ENCODE measurements at regions not wholly inside any gene's neighbourhood (a gene's known extent, or its start where the extent isn't known, plus 50 kb on each side); places are given as distances from the start of the nearest gene placed in this dataset.

DNA sequence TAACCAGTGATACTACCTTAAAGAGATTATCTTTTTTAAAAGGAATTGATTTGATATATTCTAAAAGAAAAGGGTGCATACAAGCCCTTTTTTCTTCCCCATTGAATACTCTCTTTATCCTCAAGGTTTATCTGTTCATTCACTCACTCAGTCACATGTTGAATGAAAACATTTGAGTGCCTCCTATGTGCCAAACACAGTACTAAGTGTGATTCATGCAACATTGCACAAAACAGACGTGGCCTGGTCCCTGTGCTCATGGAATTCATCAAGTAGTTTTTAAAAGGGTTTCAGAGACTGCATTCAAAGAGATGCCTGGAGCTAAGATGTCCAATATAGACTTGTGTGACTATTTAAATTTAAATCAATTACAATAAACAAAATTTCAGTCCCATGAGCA is 462.2 kb upstream of the MDFIC2 start:
- TF ChIP-seq, protein P1, sequence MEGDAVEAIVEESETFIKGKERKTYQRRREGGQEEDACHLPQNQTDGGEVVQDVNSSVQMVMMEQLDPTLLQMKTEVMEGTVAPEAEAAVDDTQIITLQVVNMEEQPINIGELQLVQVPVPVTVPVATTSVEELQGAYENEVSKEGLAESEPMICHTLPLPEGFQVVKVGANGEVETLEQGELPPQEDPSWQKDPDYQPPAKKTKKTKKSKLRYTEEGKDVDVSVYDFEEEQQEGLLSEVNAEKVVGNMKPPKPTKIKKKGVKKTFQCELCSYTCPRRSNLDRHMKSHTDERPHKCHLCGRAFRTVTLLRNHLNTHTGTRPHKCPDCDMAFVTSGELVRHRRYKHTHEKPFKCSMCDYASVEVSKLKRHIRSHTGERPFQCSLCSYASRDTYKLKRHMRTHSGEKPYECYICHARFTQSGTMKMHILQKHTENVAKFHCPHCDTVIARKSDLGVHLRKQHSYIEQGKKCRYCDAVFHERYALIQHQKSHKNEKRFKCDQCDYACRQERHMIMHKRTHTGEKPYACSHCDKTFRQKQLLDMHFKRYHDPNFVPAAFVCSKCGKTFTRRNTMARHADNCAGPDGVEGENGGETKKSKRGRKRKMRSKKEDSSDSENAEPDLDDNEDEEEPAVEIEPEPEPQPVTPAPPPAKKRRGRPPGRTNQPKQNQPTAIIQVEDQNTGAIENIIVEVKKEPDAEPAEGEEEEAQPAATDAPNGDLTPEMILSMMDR (IDR thresholded peaks at IDR 0.05 in 2 of 3, conservative IDR thresholded peaks at IDR 0.05 in 1 of 3; ENCODE audit: insufficient read depth in 2 of 3, low read depth in 1 of 3, low read length in 3 of 3), result no peak
- TF ChIP-seq TAF1 (IDR thresholded peaks at IDR 0.05; ENCODE audit: control insufficient read depth, extremely low read depth, insufficient read depth, low read length, severe bottlenecking) (no peak), ETV6 (IDR thresholded peaks at IDR 0.05; ENCODE audit: borderline replicate concordance in 1 of 2, low read depth in 2 of 2, low read length in 1 of 2) (no peak), ETV6 (CRISPR knock-in tag; IDR thresholded peaks at IDR 0.05; ENCODE audit: borderline replicate concordance) (no peak)
- TF ChIP-seq, protein P2, sequence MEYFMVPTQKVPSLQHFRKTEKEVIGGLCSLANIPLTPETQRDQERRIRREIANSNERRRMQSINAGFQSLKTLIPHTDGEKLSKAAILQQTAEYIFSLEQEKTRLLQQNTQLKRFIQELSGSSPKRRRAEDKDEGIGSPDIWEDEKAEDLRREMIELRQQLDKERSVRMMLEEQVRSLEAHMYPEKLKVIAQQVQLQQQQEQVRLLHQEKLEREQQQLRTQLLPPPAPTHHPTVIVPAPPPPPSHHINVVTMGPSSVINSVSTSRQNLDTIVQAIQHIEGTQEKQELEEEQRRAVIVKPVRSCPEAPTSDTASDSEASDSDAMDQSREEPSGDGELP (CRISPR knock-in tag; IDR thresholded peaks at IDR 0.05; ENCODE audit: borderline replicate concordance), result no peak
